Ramos (cell line): ENCODE measurements at regions not wholly inside any gene's neighbourhood (a gene's known extent, or its start where the extent isn't known, plus 50 kb on each side); places are given as distances from the start of the nearest gene placed in this dataset.

ENCODE experiments used
- in situ Hi-C: fragments of 300-500 bp; cut with MboI; formaldehyde crosslinking; loops from one replicate; pipeline ENCODE4 v1.14.3; 2022; ENCODE audit warnings: low sequenced_read_pairs; ENCODE audit not compliant: unreplicated experiment

GRCh38 chr6:165814679-165815078 lies 151.6 kb upstream of the PDE10A start:
- in situ Hi-C loops: no loop called here

GRCh38 chr6:165811512-165811911 lies 148.5 kb upstream of the PDE10A start:
- in situ Hi-C loops: no loop called here

GRCh38 chr6:165808021-165808420 lies 145.0 kb upstream of the PDE10A start:
- in situ Hi-C loops: no loop called here

- in situ Hi-C loops: no loop called here
Observed at GRCh38 chr6:165807249-165807960, 144.4 kb upstream of the PDE10A start.

GRCh38 chr6:165806126-165806810 lies 143.2 kb upstream of the PDE10A start:
- in situ Hi-C loops: no loop called here

- in situ Hi-C loops: no loop called here
Observed at GRCh38 chr6:165805636-165806035, 142.6 kb upstream of the PDE10A start.

GRCh38 chr6:165805067-165805555 lies 142.1 kb upstream of the PDE10A start:
- in situ Hi-C loops: no loop called here

GRCh38 chr6:165804331-165805066 lies 141.5 kb upstream of the PDE10A start:
- in situ Hi-C loops: no loop called here

- in situ Hi-C loops: no loop called here
Observed at GRCh38 chr6:165800337-165800736, 137.3 kb upstream of the PDE10A start.

- in situ Hi-C loops: no loop called here
Observed at GRCh38 chr6:165799391-165800153, 136.5 kb upstream of the PDE10A start.

- in situ Hi-C loops: no loop called here
Observed at GRCh38 chr6:165798991-165799390, 135.9 kb upstream of the PDE10A start.

GRCh38 chr6:165794179-165794601 lies 131.1 kb upstream of the PDE10A start:
- in situ Hi-C loops: no loop called here

- in situ Hi-C loops: no loop called here
Observed at GRCh38 chr6:165793287-165793825, 130.3 kb upstream of the PDE10A start.

- in situ Hi-C loops: no loop called here
Observed at GRCh38 chr6:165791876-165792437, 128.9 kb upstream of the PDE10A start.

- in situ Hi-C loops: no loop called here
Observed at GRCh38 chr6:165791306-165791705, 128.3 kb upstream of the PDE10A start.

GRCh38 chr6:165782812-165783211 lies 119.8 kb upstream of the PDE10A start:
- in situ Hi-C loops: no loop called here

- in situ Hi-C loops: no loop called here
Observed at GRCh38 chr6:165782134-165782533, 119.1 kb upstream of the PDE10A start.

- in situ Hi-C loops: no loop called here
Observed at GRCh38 chr6:165777680-165778079, 114.6 kb upstream of the PDE10A start.

- in situ Hi-C loops: no loop called here
Observed at GRCh38 chr6:165776691-165777090, 113.7 kb upstream of the PDE10A start.

- in situ Hi-C loops: no loop called here
Observed at GRCh38 chr6:165775721-165776120, 112.7 kb upstream of the PDE10A start.
